IMR-90 (cell line): ENCODE measurements at regions not wholly inside any gene's neighbourhood (a gene's known extent, or its start where the extent isn't known, plus 50 kb on each side); places are given as distances from the start of the nearest gene placed in this dataset.
A peak's percentile ranks its signal among the peaks of the same experiment; 100 is the strongest.

Source experiments
- ATAC-seq: fragments of 200-7000 bp; cut with Tn5 transposase; 2 replicates; pipeline ENCODE4 v1.9.1; 2020; ENCODE audit warnings: low read depth, mild to moderate bottlenecking, moderate library complexity
- BruUV-seq: library from RNA; stranded (reverse); fragments of 400-500 nt; replicated peaks from 2 replicates; lab custom pipeline; 2021; lab: Mats Ljungman, UMichigan
- CTCF ChIA-PET: fragments of 300-600 bp; formaldehyde crosslinking; extraction: SDS; loops from one replicate; lab custom pipeline; 2021; ENCODE audit warnings: antibody characterized with exemption; lab: Yijun Ruan, JAX
- POLR2A ChIA-PET: fragments of 300-600 bp; sonication (Branson Sonifier 250); formaldehyde crosslinking; loops from one replicate; lab custom pipeline; 2022; ENCODE audit warnings: antibody characterized with exemption; ENCODE audit not compliant: unreplicated experiment; lab: Charles Lee
- DNase-seq: peaks from one replicate; pipeline ENCODE4 v3.0.0; 2013
- H2AFZ ChIP-seq: replicated peaks from 2 replicates; pipeline ENCODE3; 2013; ENCODE audit warnings: low read length, mild to moderate bottlenecking; ENCODE audit not compliant: poor library complexity
- H2AK5ac ChIP-seq: 2 replicates; pipeline ENCODE4 v1.6.1; 2013; ENCODE audit warnings: low read depth, low read length, inconsistent platforms
- H2AK9ac ChIP-seq: replicated peaks from 2 replicates; pipeline ENCODE3; 2013; ENCODE audit warnings: mild to moderate bottlenecking, low read depth, low read length, moderate library complexity; ENCODE audit not compliant: poor library complexity
- H2BK120ac ChIP-seq: 2 replicates; pipeline ENCODE4 v1.6.1; 2013; ENCODE audit warnings: low read depth, low read length, inconsistent platforms
- H2BK15ac ChIP-seq: 3 replicates; pipeline ENCODE4 v1.6.1; 2013; ENCODE audit warnings: low read depth, low read length, inconsistent platforms
- H2BK20ac ChIP-seq: 2 replicates; pipeline ENCODE4 v1.6.1; 2013; ENCODE audit warnings: low read depth, mild to moderate bottlenecking, inconsistent platforms, low read length, moderate library complexity
- H2BK5ac ChIP-seq: 2 replicates; pipeline ENCODE4 v1.6.1; 2013; ENCODE audit warnings: mild to moderate bottlenecking, low read depth, low read length, inconsistent platforms; ENCODE audit not compliant: poor library complexity, severe bottlenecking
- H3K14ac ChIP-seq: replicated peaks from 2 replicates; pipeline ENCODE4 v1.6.1; 2013; ENCODE audit warnings: low read depth, low read length, inconsistent platforms
- H3K18ac ChIP-seq: 2 replicates; pipeline ENCODE4 v1.6.1; 2013; ENCODE audit warnings: low read depth, low read length, control low read depth
- H3K23ac ChIP-seq: 2 replicates; pipeline ENCODE4 v1.6.1; 2013; ENCODE audit warnings: low read depth, low read length, inconsistent platforms
- H3K27ac ChIP-seq: 2 replicates; pipeline ENCODE4 v1.5.1; 2013; ENCODE audit warnings: mild to moderate bottlenecking, control low read depth, low read length; ENCODE audit not compliant: insufficient read depth
- H3K27me3 ChIP-seq: 2 replicates; pipeline ENCODE4 v1.6.1; 2013; ENCODE audit warnings: low read length; ENCODE audit not compliant: control insufficient read depth, insufficient read depth
- H3K36me3 ChIP-seq: 2 replicates; pipeline ENCODE4 v1.6.1; 2013; ENCODE audit warnings: low read length, mixed read lengths; ENCODE audit not compliant: control insufficient read depth, insufficient read depth
- H3K4ac ChIP-seq: 2 replicates; pipeline ENCODE4 v1.6.1; 2013; ENCODE audit warnings: low read depth, low read length, inconsistent platforms
- H3K4me1 ChIP-seq: 2 replicates; pipeline ENCODE4 v1.6.1; 2013; ENCODE audit warnings: low read length, mixed read lengths; ENCODE audit not compliant: control insufficient read depth, insufficient read depth
- H3K4me2 ChIP-seq: 2 replicates; pipeline ENCODE4 v1.6.1; 2013; ENCODE audit warnings: low read depth, mild to moderate bottlenecking, control low read depth, low read length, moderate library complexity
- H3K4me3 ChIP-seq: 2 replicates; pipeline ENCODE4 v1.5.1; 2013; ENCODE audit warnings: low read depth, mild to moderate bottlenecking, control low read depth, low read length, moderate library complexity; ENCODE audit not compliant: insufficient read depth
- H3K56ac ChIP-seq: 2 replicates; pipeline ENCODE4 v1.6.1; 2013; ENCODE audit warnings: low read length, inconsistent platforms; ENCODE audit not compliant: insufficient read depth; ENCODE audit errors: extremely low read depth
- H3K79me1 ChIP-seq, 2 experiments: 2 replicates each; pipeline ENCODE4 v1.6.1; 2013; ENCODE audit warnings: low read length in 2 of 2, inconsistent platforms in 1 of 2, low read depth in 1 of 2
- H3K9ac ChIP-seq: 2 replicates; pipeline ENCODE4 v1.6.1; 2013; ENCODE audit warnings: low read depth, low read length, control low read depth
- H3K9me1 ChIP-seq: 2 replicates; pipeline ENCODE4 v1.6.1; 2013; ENCODE audit warnings: low read length, inconsistent platforms; ENCODE audit not compliant: insufficient read depth
- H3K9me3 ChIP-seq: 2 replicates; pipeline ENCODE4 v1.6.1; 2013; ENCODE audit warnings: low read length; ENCODE audit not compliant: control insufficient read depth, insufficient read depth
- H4K20me1 ChIP-seq: 2 replicates; pipeline ENCODE4 v1.6.1; 2013; ENCODE audit warnings: low read length, inconsistent platforms; ENCODE audit not compliant: insufficient read depth
- H4K5ac ChIP-seq: 2 replicates; pipeline ENCODE4 v1.6.1; 2013; ENCODE audit warnings: mild to moderate bottlenecking, low read depth, low read length, control low read depth
- H4K8ac ChIP-seq, 2 experiments: 2 replicates each; pipeline ENCODE4 v1.6.1; 2013; ENCODE audit warnings: low read depth in 2 of 2, low read length in 2 of 2, control low read depth in 1 of 2, inconsistent platforms in 1 of 2
- H4K91ac ChIP-seq: 2 replicates; pipeline ENCODE4 v1.6.1; 2013; ENCODE audit warnings: low read depth, low read length, inconsistent platforms; ENCODE audit not compliant: insufficient read depth
- CEBPB ChIP-seq: IDR thresholded peaks from 2 replicates; pipeline ENCODE4 v1.6.1; 2012; ENCODE audit warnings: low read depth, low read length, improper control_type of control experiment
- CHD1 ChIP-seq: IDR thresholded peaks from 2 replicates; pipeline ENCODE4 v1.6.1; 2012; ENCODE audit warnings: low read depth, low read length, improper control_type of control experiment
- MXI1 ChIP-seq: IDR thresholded peaks from 2 replicates; pipeline ENCODE4 v1.6.1; 2012; ENCODE audit warnings: low read depth, mild to moderate bottlenecking, low read length, moderate library complexity, borderline replicate concordance
- SMC3 ChIP-seq: fragments of 150-350 bp; IDR thresholded peaks from 2 replicates; pipeline ENCODE4 v1.6.1; 2016; ENCODE audit warnings: low read depth, mild to moderate bottlenecking, antibody characterized with exemption, low read length, moderate library complexity
- USF2 ChIP-seq: fragments of 150-350 bp; IDR thresholded peaks from 2 replicates; pipeline ENCODE4 v1.6.1; 2017; ENCODE audit warnings: mild to moderate bottlenecking, antibody characterized with exemption, low read length, low read depth
- WGBS, 2 experiments: methylation state at CpG; one replicate each; pipeline versions ENCODE4 v1.1.5 to v1.1.7; 2013; ENCODE audit warnings: missing lambda C conversion rate in 2 of 2; ENCODE audit not compliant: insufficient read length in 1 of 2; ENCODE audit errors: extremely low coverage in 2 of 2; 5-methylcytosine and 5-hydroxymethylcytosine counted together
- dilution Hi-C: fragments of 300-500 bp; cut with HindIII; formaldehyde crosslinking; loops from one replicate; pipeline ENCODE4 v1.14.3; 2018; ENCODE audit warnings: low sequenced_read_pairs; ENCODE audit not compliant: unreplicated experiment
- in situ Hi-C: fragments of 300-500 bp; cut with MboI; formaldehyde crosslinking; loops from 3 replicates; pipeline ENCODE4 v1.14.3; 2019; ENCODE audit warnings: low sequenced_read_pairs, inconsistent platforms, mixed read lengths
- intact Hi-C: fragments of 100-400 bp; cut with micrococcal nuclease; formaldehyde crosslinking; loops from 2 replicates; pipeline ENCODE4 v1.10.0; 2022

- H3K23ac ChIP-seq, result no peak overlapping the region
- H3K4me2 ChIP-seq, result no peak overlapping the region
- no peaks in the 10 kb centered on the region for H3K79me1 ChIP-seq
- H3K14ac ChIP-seq, result no peak overlapping the region
- H3K36me3 ChIP-seq, result no peaks in the 10 kb centered on the region
- H2BK5ac ChIP-seq, result no peak overlapping the region
- no peak overlapping the region for H3K27ac ChIP-seq
- no peak overlapping the region for H3K56ac ChIP-seq
- BruUV-seq, result no TSS peak
- no peak overlapping the region for H4K8ac ChIP-seq
- H2BK120ac ChIP-seq, result 0 out of 2 replicates have a peak overlapping the region, but pooled peaks have one; percentile 32
- in situ Hi-C loops (no loop called here), dilution Hi-C loops (no loop called here), intact Hi-C loops (no loop called here)
- ChIA-PET CTCF (no interaction called here), POLR2A (no interaction called here)
- H3K9me1 ChIP-seq, result no peaks in the 10 kb centered on the region
- WGBS, 2 experiments, result 80% methylated on average over 1 of the region's 7 CpGs; no CpG with 5 or more reads in 1 of the 2 experiments
- no peak overlapping the region for H2AK5ac ChIP-seq
- no peaks in the 10 kb centered on the region for H3K9me3 ChIP-seq
- no peak overlapping the region for H3K9ac ChIP-seq
- H2BK20ac ChIP-seq, result peak overlapping the region; percentile 60; the same call in 1 of the 2 replicates
- H4K20me1 ChIP-seq, result no peaks in the 10 kb centered on the region
- ATAC-seq (no peak), DNase-seq (no peak)
- no peaks in the 10 kb centered on the region for H3K4me1 ChIP-seq
- no peak overlapping the region for H2AFZ ChIP-seq
- H2AK9ac ChIP-seq, result no peak overlapping the region
- TF ChIP-seq CHD1 (no peak), SMC3 (no peak), CEBPB (peak; percentile 82), USF2 (no peak), MXI1 (no peak)
- H4K5ac ChIP-seq, result no peak overlapping the region
- no peak overlapping the region for H3K18ac ChIP-seq
- no peak overlapping the region for H2BK15ac ChIP-seq
- no peak overlapping the region for H3K4me3 ChIP-seq
- H3K4ac ChIP-seq, result no peak overlapping the region
- no peak overlapping the region for H4K91ac ChIP-seq
- H3K27me3 ChIP-seq, result no peaks in the 10 kb centered on the region
Measured at GRCh38 chr18:67961701-67962440, 445.4 kb upstream of the DSEL start.
